ENCODE measurements at regions not wholly inside any gene's neighbourhood (a gene's known extent, or its start where the extent isn't known, plus 50 kb on each side); places are given as distances from the start of the nearest gene placed in this dataset.

DNA sequence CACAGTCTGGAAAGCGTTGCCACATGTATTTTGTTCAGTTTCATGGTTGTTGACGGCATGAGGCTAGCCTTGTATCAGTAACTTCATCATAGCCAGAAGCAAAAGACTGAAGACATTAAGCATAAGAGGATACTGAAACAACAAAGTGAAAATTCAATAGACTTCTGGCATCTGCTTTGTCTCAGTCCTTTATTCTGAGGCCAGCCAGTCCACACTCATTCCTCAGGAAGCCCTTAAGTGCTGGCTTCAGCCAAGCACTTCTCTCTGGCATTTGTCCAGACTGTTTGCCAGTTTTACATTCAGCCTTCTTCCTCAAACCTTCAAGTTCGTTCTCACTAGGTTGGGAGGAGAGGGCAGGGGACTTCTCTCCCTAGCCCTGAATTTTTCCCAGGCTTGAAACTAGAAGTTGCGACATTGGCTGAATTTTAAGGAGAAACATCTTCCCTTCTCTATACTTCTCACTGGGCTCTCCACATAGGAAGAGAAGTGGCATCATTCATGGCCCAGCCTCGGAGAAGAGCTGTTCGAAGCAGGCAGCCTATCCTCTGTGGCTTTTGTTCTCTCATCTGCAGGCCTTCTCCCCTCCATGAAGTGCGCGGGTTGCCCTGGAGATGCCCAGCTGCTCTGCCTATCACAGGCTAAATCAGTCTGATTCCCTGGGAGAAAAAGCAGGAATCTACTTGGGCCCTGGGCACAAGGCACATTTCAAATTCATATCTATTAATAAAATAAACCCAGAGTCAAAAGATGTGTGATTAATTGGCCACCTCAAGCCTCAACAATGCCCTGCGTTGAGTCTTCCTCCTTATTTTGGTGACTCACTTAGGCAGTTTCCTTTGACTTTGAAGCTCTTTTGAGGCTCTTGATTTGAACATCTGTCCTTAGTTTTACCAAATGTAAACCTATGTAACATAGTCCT, 130.9 kb upstream of the PLEKHA5 start:
- no peaks in the 10 kb centered on the region for H3K9me3 ChIP-seq (replicated peaks; ENCODE audit: control insufficient read depth, insufficient read depth, low read depth, low read length)
- H3K9me1 ChIP-seq (ENCODE audit: control insufficient read depth, insufficient read depth, low read length) = no peaks in the 10 kb centered on the region
- intact Hi-C loops (cut with micrococcal nuclease) = no loop called here
- ATAC-seq = no peak
- no peak for TF ChIP-seq SPI1 (IDR thresholded peaks at IDR 0.05; ENCODE audit: borderline replicate concordance, low read depth, low read length)
- TF ChIP-seq ZNF184 (CRISPR knock-in tag; IDR thresholded peaks at IDR 0.05) = no peak
- TF ChIP-seq, protein P1, sequence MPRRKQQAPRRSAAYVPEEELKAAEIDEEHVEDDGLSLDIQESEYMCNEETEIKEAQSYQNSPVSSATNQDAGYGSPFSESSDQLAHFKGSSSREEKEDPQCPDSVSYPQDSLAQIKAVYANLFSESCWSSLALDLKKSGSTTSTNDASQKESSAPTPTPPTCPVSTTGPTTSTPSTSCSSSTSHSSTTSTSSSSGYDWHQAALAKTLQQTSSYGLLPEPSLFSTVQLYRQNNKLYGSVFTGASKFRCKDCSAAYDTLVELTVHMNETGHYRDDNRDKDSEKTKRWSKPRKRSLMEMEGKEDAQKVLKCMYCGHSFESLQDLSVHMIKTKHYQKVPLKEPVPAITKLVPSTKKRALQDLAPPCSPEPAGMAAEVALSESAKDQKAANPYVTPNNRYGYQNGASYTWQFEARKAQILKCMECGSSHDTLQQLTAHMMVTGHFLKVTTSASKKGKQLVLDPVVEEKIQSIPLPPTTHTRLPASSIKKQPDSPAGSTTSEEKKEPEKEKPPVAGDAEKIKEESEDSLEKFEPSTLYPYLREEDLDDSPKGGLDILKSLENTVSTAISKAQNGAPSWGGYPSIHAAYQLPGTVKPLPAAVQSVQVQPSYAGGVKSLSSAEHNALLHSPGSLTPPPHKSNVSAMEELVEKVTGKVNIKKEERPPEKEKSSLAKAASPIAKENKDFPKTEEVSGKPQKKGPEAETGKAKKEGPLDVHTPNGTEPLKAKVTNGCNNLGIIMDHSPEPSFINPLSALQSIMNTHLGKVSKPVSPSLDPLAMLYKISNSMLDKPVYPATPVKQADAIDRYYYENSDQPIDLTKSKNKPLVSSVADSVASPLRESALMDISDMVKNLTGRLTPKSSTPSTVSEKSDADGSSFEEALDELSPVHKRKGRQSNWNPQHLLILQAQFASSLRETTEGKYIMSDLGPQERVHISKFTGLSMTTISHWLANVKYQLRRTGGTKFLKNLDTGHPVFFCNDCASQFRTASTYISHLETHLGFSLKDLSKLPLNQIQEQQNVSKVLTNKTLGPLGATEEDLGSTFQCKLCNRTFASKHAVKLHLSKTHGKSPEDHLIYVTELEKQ (CRISPR knock-in tag; IDR thresholded peaks at IDR 0.05) = no peak
- TF ChIP-seq, protein P2, sequence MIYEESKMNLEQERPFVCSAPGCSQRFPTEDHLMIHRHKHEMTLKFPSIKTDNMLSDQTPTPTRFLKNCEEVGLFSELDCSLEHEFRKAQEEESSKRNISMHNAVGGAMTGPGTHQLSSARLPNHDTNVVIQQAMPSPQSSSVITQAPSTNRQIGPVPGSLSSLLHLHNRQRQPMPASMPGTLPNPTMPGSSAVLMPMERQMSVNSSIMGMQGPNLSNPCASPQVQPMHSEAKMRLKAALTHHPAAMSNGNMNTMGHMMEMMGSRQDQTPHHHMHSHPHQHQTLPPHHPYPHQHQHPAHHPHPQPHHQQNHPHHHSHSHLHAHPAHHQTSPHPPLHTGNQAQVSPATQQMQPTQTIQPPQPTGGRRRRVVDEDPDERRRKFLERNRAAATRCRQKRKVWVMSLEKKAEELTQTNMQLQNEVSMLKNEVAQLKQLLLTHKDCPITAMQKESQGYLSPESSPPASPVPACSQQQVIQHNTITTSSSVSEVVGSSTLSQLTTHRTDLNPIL (CRISPR knock-in tag; IDR thresholded peaks at IDR 0.05) = no peak
- no peak for TF ChIP-seq BRF1 (IDR thresholded peaks at IDR 0.05; ENCODE audit: borderline replicate concordance, extremely low read depth, insufficient read length)
- no peak for TF ChIP-seq CBFB (CRISPR knock-in tag; IDR thresholded peaks at IDR 0.05)
- no peak for TF ChIP-seq PHTF2 (CRISPR knock-in tag; IDR thresholded peaks at IDR 0.05)
- TF ChIP-seq, protein P3, sequence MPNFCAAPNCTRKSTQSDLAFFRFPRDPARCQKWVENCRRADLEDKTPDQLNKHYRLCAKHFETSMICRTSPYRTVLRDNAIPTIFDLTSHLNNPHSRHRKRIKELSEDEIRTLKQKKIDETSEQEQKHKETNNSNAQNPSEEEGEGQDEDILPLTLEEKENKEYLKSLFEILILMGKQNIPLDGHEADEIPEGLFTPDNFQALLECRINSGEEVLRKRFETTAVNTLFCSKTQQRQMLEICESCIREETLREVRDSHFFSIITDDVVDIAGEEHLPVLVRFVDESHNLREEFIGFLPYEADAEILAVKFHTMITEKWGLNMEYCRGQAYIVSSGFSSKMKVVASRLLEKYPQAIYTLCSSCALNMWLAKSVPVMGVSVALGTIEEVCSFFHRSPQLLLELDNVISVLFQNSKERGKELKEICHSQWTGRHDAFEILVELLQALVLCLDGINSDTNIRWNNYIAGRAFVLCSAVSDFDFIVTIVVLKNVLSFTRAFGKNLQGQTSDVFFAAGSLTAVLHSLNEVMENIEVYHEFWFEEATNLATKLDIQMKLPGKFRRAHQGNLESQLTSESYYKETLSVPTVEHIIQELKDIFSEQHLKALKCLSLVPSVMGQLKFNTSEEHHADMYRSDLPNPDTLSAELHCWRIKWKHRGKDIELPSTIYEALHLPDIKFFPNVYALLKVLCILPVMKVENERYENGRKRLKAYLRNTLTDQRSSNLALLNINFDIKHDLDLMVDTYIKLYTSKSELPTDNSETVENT (CRISPR knock-in tag; IDR thresholded peaks at IDR 0.05) = no peak
- H2AFZ ChIP-seq (ENCODE audit: low read depth, low read length) = no peak overlapping the region
- in situ Hi-C loops (cut with MboI) = no loop called here
- no peak overlapping the region for H3K27ac ChIP-seq (ENCODE audit: extremely low read depth, low read depth, low read length)
- H3K4me3 ChIP-seq = no peak overlapping the region
- H3K79me2 ChIP-seq (ENCODE audit: control insufficient read depth, insufficient read depth, low read length) = no peaks in the 10 kb centered on the region
- ChIA-PET CTCF (ENCODE audit: low intra/inter-chr PET ratio) (no interaction called here), POLR2A (no interaction called here)
- H3K4me2 ChIP-seq (ENCODE audit: insufficient read depth, low read length) = no peak overlapping the region
- no peaks in the 10 kb centered on the region for H3K36me3 ChIP-seq (ENCODE audit: control insufficient read depth, insufficient read depth, low read length)
- FAIRE-seq = no peak
- no peak for DNase-seq (ENCODE audit: extremely low read depth in 1 of 4, low spot score in 3 of 4)
- H3K27me3 ChIP-seq (ENCODE audit: control insufficient read depth in 2 of 2, insufficient read depth in 2 of 2, low read length in 2 of 2) = no peaks in the 10 kb centered on the region
- BruUV-seq (replicated peaks) = no TSS peak
- 22% methylated on average over 5 of the region's 9 CpGs for WGBS (ENCODE audit: insufficient coverage, low coverage, missing lambda C conversion rate)
- no peak overlapping the region for H3K9ac ChIP-seq (ENCODE audit: insufficient read depth in 1 of 2, low read depth in 2 of 2, low read length in 2 of 2)
- H4K20me1 ChIP-seq (replicated peaks; ENCODE audit: control insufficient read depth, insufficient read depth, low read length) = no peaks in the 10 kb centered on the region
- peaks cover 0 to 2% of the 10 kb centered on the region in 2 experiments; a peak in 1 of 5 replicates for H3K4me1 ChIP-seq (replicated peaks in 1 of 2; ENCODE audit: control insufficient read depth in 2 of 2, insufficient read depth in 2 of 2, low read length in 2 of 2)

Measured in K562 (cell line).